HEK293T (cell line): ENCODE measurements at regions not wholly inside any gene's neighbourhood (a gene's known extent, or its start where the extent isn't known, plus 50 kb on each side); places are given as distances from the start of the nearest gene placed in this dataset.

ENCODE experiments used
- CTCF ChIA-PET: fragments of 350-600 bp; formaldehyde crosslinking; extraction: SDS; loops from one replicate; lab custom pipeline; 2021; ENCODE audit warnings: antibody characterized with exemption, inconsistent platforms; lab: Yijun Ruan, JAX
- POLR2A ChIA-PET: fragments of 350-600 bp; formaldehyde crosslinking; extraction: SDS; loops from one replicate; lab custom pipeline; 2020; ENCODE audit warnings: antibody characterized with exemption, inconsistent platforms; lab: Yijun Ruan, JAX
- DNase-seq: peaks from one replicate; pipeline ENCODE4 v3.0.0; 2012; ENCODE audit warnings: mixed read lengths; ENCODE audit errors: extremely low spot score
- ARNT ChIP-seq: fragments of 450-650 bp; IDR thresholded peaks from 2 replicates; pipeline ENCODE4 v1.6.1; 2017; ENCODE audit warnings: mild to moderate bottlenecking
- BHLHE40 ChIP-seq: fragments of 450-650 bp; IDR thresholded peaks from 2 replicates; pipeline ENCODE4 v1.6.1; 2016; ENCODE audit warnings: mild to moderate bottlenecking, moderate library complexity, borderline replicate concordance
- CTBP1 ChIP-seq: fragments of 450-650 bp; IDR thresholded peaks from 2 replicates; pipeline ENCODE4 v1.6.1; 2016; ENCODE audit warnings: borderline replicate concordance
- ELF4 ChIP-seq: fragments of 450-650 bp; IDR thresholded peaks from 2 replicates; pipeline ENCODE4 v1.6.1; 2017; ENCODE audit warnings: antibody characterized with exemption
- FOXA1 ChIP-seq: fragments of 450-650 bp; IDR thresholded peaks from 2 replicates; pipeline ENCODE4 v1.6.1; 2016; ENCODE audit warnings: mild to moderate bottlenecking
- FOXK2 ChIP-seq: fragments of 450-650 bp; IDR thresholded peaks from 2 replicates; pipeline ENCODE4 v1.6.1; 2016; ENCODE audit warnings: mild to moderate bottlenecking
- FOXM1 ChIP-seq: fragments of 450-650 bp; IDR thresholded peaks from 2 replicates; pipeline ENCODE4 v1.6.1; 2017; ENCODE audit warnings: mild to moderate bottlenecking, borderline replicate concordance
- HDGF ChIP-seq: fragments of 450-650 bp; IDR thresholded peaks from 2 replicates; pipeline ENCODE4 v1.6.1; 2017; ENCODE audit warnings: antibody characterized with exemption, borderline replicate concordance
- L3MBTL2 ChIP-seq: fragments of 450-650 bp; conservative IDR thresholded peaks from 2 replicates; pipeline ENCODE4 v1.6.1; 2016; ENCODE audit warnings: mild to moderate bottlenecking
- LEF1 ChIP-seq: fragments of 450-650 bp; IDR thresholded peaks from 2 replicates; pipeline ENCODE4 v1.6.1; 2017; ENCODE audit warnings: mild to moderate bottlenecking, borderline replicate concordance
- NFRKB ChIP-seq: fragments of 450-650 bp; IDR thresholded peaks from 2 replicates; pipeline ENCODE4 v1.6.1; 2016; ENCODE audit warnings: mild to moderate bottlenecking, moderate library complexity
- SP1 ChIP-seq: fragments of 450-650 bp; IDR thresholded peaks from 2 replicates; pipeline ENCODE4 v1.6.1; 2017
- SUZ12 ChIP-seq: fragments of 450-650 bp; IDR thresholded peaks from 2 replicates; pipeline ENCODE4 v1.6.1; 2016; ENCODE audit warnings: mild to moderate bottlenecking
- TARDBP ChIP-seq: fragments of 450-650 bp; IDR thresholded peaks from 2 replicates; pipeline ENCODE4 v1.6.1; 2016
- ZNF384 ChIP-seq: fragments of 450-650 bp; IDR thresholded peaks from 2 replicates; pipeline ENCODE4 v1.6.1; 2016
- TF ChIP-seq, protein P1 (sequence below): fragments of 450-650 bp; IDR thresholded peaks from 2 replicates; pipeline ENCODE4 v1.6.1; 2016

DNA sequence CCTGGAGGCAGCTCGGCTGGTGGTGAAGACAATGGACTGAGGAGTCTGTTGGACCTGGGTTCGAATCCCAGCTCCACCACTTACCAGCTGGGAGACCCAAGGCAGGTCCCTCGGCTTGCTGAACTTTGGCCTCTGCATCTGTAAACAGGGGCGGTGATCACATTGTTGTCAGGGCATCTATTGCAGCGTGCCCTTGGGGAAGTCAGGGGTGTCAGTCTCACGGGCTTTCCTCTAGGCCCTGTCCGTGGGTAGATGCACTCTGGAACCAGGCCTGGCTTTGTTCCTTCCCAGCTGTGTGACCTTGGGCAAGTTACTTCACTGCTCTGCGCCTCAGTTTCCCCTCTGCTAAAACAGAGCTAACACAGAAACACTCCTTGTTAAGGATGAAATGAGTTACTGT lies 68.8 kb upstream of the SLC6A6 start:
- no peak for TF ChIP-seq ELF4
- TF ChIP-seq BHLHE40: no peak
- TF ChIP-seq FOXA1: no peak
- TF ChIP-seq TARDBP: no peak
- TF ChIP-seq ARNT: no peak
- TF ChIP-seq, protein P1, sequence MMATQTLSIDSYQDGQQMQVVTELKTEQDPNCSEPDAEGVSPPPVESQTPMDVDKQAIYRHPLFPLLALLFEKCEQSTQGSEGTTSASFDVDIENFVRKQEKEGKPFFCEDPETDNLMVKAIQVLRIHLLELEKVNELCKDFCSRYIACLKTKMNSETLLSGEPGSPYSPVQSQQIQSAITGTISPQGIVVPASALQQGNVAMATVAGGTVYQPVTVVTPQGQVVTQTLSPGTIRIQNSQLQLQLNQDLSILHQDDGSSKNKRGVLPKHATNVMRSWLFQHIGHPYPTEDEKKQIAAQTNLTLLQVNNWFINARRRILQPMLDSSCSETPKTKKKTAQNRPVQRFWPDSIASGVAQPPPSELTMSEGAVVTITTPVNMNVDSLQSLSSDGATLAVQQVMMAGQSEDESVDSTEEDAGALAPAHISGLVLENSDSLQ: no peak
- TF ChIP-seq ZNF384: no peak
- TF ChIP-seq CTBP1: no peak
- TF ChIP-seq SP1: no peak
- TF ChIP-seq NFRKB: no peak
- TF ChIP-seq FOXK2: no peak
- no peak for TF ChIP-seq HDGF
- TF ChIP-seq SUZ12: no peak
- TF ChIP-seq LEF1: no peak
- no peak for TF ChIP-seq L3MBTL2
- TF ChIP-seq FOXM1: no peak
- no peak for DNase-seq
- CTCF ChIA-PET: interaction anchor here (0.6 kb wide), 1 partner anchor 56 kb away, joined by 4 read pairs; no protein-coding TSS in a partner anchor
- POLR2A ChIA-PET: no interaction called here

DNA sequence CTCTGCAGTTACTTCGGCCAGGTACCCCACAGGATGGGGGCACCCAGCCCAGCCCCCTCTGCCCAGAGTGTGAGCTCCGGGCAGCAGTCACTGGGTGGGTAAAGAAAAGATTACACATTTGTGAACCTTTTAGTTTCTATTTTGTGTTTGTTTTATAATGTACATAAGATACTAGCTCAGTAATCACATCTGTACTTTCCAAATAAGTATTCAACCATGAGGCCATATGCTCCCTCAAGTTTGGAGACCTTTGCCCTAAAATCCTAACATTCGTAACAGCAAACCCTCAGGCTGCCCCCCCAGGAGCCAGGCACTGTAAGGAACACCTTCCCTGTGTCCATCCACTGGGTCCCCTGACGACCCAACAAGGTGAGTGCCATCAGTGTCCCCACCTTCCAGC lies 68.3 kb upstream of the SLC6A6 start:
- TF ChIP-seq HDGF (no peak), FOXM1 (no peak), L3MBTL2 (no peak), FOXK2 (no peak), NFRKB (no peak), SUZ12 (no peak), ZNF384 (no peak), BHLHE40 (no peak), FOXA1 (no peak), SP1 (no peak), CTBP1 (no peak), LEF1 (no peak), TARDBP (no peak), ARNT (no peak), ELF4 (no peak)
- TF ChIP-seq, protein P1: no peak
- ChIA-PET CTCF (interaction anchor here (0.6 kb wide), 1 partner anchor 56 kb away, joined by 4 read pairs; no protein-coding TSS in a partner anchor), POLR2A (no interaction called here)
- DNase-seq: no peak

DNA sequence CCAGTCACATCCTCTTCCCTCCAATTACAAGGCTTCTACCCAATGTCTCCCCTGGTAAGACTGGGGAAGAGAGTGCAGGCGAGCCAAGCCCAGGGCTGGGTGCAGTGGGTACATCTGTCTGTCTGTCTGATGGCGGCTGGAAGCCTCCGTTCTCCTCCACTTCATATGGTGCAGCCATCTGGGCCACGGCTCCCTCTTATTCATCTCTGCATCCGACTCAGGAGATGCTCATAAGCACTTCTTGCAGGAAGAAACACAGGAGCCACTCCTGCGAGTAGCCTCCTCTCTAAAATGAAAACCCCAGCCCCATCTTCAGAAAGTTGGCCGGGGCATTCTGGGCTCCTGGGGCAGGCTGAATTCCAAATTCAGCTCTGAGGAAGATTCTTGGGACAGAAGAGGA lies 67.5 kb upstream of the SLC6A6 start:
- ChIA-PET POLR2A (no interaction called here), CTCF (no interaction called here)
- no peak for DNase-seq
- TF ChIP-seq FOXM1 (no peak), NFRKB (no peak), FOXA1 (no peak), CTBP1 (no peak), ZNF384 (no peak), ARNT (no peak), ELF4 (no peak), L3MBTL2 (no peak), HDGF (no peak), SUZ12 (no peak)
- TF ChIP-seq, protein P1: no peak

DNA sequence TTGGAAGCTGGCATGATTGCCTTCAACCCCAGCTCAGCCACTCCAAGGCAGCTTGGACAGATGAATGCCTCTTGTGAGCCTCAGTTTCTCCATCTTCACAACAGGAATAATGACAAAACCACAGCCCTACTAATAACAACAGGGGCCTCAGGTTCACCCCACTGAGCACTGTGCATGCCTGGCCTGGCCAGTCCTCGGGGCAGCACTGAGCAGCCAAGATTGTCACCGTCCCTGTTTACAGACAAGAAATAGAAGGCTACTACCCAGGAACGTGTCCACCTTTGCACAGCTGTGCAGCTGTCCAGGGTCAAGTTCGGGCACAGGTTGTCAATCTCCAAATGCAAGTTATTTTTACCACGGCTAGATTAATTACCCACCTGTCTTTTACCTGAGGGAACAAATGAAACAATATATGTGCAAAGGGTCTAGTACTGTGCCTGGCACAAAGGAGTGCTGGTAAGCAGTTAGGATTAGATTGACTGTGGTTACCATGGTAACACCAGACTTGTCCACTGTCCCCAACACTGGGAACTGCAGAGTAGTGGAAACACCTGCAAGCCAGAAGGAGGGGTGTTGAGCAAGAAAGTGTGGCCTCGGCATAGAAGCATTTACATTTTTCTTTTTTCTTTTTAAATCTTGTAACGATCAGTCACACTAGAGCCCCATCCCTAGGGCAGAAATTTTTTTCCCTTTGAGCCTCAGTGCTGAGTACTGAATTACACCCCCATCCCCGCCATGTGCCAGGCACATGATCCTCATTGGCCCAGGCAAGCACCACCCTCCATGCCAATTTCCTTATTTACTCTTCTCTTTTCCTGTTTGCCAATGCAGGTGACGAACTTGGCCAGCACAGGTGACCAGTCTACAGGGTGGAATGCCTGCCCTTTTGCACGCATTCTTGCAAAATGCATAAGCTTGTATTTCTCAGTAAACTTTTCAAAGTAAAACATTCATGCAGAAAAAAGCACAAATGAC lies 66.3 kb upstream of the SLC6A6 start:
- ChIA-PET POLR2A (no interaction called here), CTCF (no interaction called here)
- no peak for DNase-seq
- no peak for TF ChIP-seq CTBP1
- no peak for TF ChIP-seq SP1
- no peak for TF ChIP-seq LEF1
- TF ChIP-seq ARNT: no peak
- no peak for TF ChIP-seq BHLHE40
- TF ChIP-seq FOXA1: no peak
- TF ChIP-seq NFRKB: no peak
- no peak for TF ChIP-seq ZNF384
- TF ChIP-seq SUZ12: no peak
- TF ChIP-seq FOXK2: no peak
- no peak for TF ChIP-seq HDGF
- no peak for TF ChIP-seq ELF4
- TF ChIP-seq TARDBP: no peak
- TF ChIP-seq, protein P1: no peak
- no peak for TF ChIP-seq FOXM1
- no peak for TF ChIP-seq L3MBTL2
